HG02678 (cell line): ENCODE measurements at regions not wholly inside any gene's neighbourhood (a gene's known extent, or its start where the extent isn't known, plus 50 kb on each side); places are given as distances from the start of the nearest gene placed in this dataset.
"Not testable (repeated sequence)": the region's sequence is repeated elsewhere in the genome, so short reads cannot be mapped to it uniquely, and the experiment has no call there.

ENCODE experiments used
- ATAC-seq: cut with Tn5 transposase; IDR thresholded peaks from one replicate; pipeline ENCODE4 v1.9.1; 2021; ENCODE audit warnings: mild to moderate bottlenecking, moderate library complexity; ENCODE audit not compliant: unreplicated experiment

- ATAC-seq: not testable (repeated sequence)
Observed at GRCh38 chr12:29029484-29029883, 119.6 kb upstream of the FAR2 start.

DNA sequence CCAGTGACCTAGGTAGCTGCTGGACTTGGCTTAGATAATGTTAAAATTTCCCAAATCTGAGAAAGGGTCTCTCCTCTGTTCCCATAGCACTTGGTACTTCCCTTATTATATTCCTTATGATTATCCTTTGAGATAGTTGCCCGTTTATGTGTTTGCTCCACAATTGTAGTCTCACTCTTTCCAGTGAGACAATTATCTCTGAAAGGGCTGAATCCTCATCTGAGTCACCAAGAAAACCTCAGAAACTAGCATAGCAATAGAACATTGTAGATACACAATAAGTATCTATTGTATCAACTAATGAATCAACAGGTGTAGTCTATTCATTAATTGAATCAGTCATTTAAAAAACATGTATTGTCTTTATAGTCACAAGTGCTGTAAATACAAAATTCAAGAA, 119.1 kb upstream of the FAR2 start:
- ATAC-seq: no peak

DNA sequence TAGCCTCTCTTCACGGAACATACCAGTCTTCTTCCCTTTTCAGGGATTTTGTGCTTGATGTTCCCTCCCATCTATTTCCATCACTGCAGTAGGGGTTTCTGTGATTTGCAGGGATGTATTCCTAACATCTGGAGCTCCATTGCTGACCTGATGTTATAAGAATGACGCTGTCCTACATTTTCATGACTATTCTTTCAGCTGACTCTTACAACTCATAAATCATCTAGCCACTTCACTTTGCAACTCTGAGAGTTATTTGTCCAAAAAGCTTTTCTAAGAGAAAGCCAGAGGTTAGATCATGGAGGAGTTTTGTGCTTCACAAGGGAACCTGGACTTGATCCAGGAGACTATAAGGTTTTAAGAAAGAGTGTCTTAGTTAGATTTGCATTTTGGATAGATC, 116.6 kb upstream of the FAR2 start:
- no peak for ATAC-seq

DNA sequence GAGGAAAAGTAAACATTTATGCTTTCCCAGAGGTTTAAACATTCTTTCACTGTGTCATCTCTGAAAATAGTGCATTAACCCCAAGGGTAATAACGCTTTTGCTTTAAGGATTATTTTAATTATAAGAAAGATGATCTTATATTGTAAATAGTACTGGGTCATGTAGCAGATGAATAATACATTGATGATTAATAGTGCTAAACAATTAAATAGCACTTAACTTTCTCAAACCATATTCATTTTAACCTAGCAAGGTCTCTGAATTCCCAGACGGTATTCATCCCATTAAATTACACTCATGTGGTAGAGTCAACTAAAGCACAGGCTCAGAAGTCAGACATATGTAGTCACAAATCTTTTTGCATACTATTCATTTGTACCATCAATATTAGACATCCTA, 115.6 kb upstream of the FAR2 start:
- ATAC-seq: no peak

GRCh38 chr12:29035112-29035511, 114.0 kb upstream of the FAR2 start:
- no peak for ATAC-seq

GRCh38 chr12:29039013-29039412, 110.1 kb upstream of the FAR2 start:
- ATAC-seq: no peak

- ATAC-seq: no peak
Observed at GRCh38 chr12:29041621-29042020, 107.5 kb upstream of the FAR2 start.

DNA sequence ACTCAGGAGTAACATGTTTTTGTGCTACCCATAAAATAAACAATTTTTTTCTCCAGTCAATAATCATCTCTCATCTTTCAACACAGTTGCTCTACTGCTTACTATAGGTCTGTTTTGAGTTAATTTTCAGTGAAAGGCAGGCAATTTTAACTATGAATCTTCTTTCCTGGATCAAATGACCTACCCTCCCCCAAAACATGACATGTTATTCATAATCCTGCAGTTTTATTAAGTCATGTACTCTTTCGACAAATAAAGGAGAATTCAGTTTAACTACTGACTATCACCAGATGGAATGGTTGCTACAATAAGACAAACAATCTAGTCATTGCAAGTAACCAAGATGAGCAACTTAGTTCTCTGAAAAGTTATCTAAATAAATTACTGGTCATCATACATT, 106.0 kb upstream of the FAR2 start:
- no peak for ATAC-seq

- ATAC-seq: no peak
Observed at GRCh38 chr12:29044799-29045198, 104.3 kb upstream of the FAR2 start.

- no peak for ATAC-seq
Observed at GRCh38 chr12:29048787-29049186, 100.3 kb upstream of the FAR2 start.

GRCh38 chr12:29050503-29050902, 98.6 kb upstream of the FAR2 start:
- peak; percentile 81 for ATAC-seq

GRCh38 chr12:29051221-29051620, 97.9 kb upstream of the FAR2 start:
- ATAC-seq: no peak

GRCh38 chr12:29053567-29053966, 95.5 kb upstream of the FAR2 start:
- ATAC-seq: no peak

DNA sequence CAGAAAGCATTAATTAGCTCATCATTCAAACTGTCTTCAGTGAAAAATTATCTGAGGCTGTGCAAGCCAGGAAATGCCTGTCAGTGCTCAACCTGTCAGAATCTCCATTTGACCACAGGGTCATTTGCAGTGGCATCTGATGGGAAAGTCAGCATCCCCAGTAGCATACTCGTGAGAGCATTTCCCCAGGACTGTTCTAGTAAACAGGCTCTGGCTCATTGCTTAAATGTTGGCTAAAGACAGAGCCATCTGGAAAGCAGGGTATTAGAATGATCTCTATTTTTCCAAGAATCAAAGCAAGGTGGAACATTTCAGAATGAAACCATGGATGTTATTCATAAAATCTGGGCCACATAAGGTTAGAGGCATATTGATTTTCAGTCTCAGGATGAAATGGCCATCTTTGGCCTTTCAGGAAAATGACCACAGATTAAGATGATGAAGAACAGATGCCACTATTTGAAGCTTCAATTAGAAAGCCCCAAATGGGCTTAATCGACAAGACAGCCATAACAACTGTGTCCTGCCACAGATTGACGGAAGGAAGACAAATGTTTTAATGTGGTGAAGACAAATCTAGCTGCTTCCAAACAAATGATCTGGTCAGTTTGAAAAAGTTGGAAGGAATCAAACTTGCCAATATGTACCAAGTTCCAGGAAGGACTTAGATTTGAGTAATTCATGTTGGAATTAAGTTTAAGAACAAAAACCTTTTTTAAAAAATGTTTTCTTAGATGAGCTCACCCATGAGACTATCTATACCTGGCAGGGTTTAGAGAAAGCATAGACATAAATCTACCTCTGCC, 94.0 kb upstream of the FAR2 start:
- no peak for ATAC-seq

GRCh38 chr12:29066011-29066588, 83.0 kb upstream of the FAR2 start:
- ATAC-seq: no peak

DNA sequence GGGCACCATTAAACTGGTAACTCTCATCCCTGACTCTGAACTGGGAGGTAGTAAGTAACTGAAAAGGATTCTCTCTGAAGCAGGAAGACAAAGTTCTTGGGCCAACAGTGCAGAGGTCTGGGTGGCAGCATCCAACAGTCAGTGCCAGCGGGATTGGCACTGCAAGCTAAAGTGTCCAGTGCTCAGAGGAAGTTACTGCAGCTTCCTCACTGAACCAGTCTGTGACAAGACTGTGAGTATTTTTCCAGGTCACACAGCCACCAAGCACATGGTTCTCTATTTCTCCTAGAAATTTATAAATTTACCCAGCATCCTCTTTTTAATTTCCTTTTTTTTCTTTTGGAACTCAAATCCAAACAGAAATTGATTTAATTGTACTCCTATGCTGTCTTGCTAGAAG, 81.6 kb upstream of the FAR2 start:
- ATAC-seq: no peak

GRCh38 chr12:29070309-29070708, 78.8 kb upstream of the FAR2 start:
- no peak for ATAC-seq

DNA sequence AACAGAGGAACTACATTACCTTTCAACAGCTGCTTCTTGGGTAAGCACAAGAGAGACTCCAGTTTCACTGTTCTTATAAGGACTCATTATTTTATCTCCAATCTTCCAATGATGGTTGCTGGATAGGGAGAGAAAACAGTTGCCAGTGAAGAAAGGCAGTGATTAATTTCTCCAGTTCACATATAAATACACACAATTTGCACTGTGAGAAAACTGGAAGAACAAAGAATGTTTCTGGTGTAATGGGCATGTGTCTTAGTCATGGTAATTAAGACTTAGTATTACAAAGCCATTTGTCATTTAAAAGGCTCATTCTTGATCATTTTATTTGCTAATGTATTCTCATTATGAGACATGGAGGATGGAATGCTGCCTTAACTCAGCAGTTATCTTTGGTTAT, 78.0 kb upstream of the FAR2 start:
- no peak for ATAC-seq

DNA sequence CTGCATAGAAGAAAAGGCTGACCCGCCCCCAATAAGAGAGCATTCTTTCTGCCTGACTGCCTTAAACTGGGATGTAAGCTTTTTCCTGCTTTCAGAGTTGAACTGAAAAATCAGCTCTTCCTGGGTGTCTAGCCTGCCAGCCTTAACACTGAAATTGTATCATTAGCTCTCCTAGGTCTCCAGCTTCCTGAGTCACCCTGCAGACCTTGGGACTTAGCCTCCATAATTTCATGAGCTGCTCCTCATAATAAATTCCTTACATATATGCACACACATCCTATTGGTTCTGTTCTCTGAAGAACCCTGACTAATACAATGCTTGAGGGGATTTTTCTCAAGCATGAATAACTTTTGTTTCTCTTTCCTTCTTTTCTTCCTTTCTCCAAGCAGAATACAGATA, 76.4 kb upstream of the FAR2 start:
- no peak for ATAC-seq

DNA sequence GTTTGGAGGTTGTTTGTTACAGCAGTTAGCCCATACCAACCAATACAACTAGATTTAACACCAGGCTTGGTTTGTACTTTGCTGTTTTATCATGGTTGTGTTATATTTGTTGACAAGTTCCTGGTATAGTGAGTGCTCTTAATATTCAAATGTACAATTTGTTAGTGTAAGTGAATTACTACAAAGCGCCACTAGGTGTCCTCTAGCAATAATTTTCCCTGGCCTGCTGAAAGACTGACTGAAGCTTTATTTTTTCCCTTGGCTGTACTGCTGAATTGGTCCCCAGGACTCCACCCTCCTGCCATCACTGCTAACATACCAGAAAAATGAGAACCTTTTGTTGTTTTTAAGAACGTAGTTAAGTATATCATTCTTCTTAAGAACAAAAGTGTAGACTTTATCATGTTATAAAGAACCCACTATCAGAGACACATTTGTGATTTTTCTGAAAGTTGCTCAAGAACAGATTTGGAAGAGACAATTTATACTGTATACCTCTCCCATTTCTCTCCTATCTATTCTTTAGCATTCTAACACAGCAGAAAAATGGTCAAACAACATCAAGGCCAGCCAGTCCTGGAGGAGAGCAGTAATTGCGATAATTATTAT, 75.3 kb upstream of the FAR2 start:
- peak; percentile 86 for ATAC-seq

GRCh38 chr12:29081101-29081500, 68.0 kb upstream of the FAR2 start:
- no peak for ATAC-seq

DNA sequence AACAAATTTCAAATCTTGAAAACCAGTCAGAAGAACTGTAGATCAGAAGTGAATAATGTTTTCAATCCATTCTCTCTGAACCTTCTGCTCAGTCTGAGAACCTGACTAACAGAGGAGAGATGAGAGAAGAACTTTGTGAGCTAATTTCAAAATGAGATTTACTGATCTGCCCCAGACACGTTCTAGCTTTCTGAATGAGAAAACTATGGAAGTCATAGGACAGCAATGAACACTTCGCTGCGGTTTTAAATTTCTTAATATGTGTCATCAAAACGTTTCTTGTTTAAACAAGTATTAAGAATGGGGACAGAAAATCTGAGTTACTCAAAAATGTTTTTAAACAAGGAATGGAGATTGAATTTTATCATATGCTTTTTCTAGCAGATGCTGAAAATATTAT, 66.6 kb upstream of the FAR2 start:
- no peak for ATAC-seq
